ENCODE measurements at regions not wholly inside any gene's neighbourhood (a gene's known extent, or its start where the extent isn't known, plus 50 kb on each side); places are given as distances from the start of the nearest gene placed in this dataset.

DNA sequence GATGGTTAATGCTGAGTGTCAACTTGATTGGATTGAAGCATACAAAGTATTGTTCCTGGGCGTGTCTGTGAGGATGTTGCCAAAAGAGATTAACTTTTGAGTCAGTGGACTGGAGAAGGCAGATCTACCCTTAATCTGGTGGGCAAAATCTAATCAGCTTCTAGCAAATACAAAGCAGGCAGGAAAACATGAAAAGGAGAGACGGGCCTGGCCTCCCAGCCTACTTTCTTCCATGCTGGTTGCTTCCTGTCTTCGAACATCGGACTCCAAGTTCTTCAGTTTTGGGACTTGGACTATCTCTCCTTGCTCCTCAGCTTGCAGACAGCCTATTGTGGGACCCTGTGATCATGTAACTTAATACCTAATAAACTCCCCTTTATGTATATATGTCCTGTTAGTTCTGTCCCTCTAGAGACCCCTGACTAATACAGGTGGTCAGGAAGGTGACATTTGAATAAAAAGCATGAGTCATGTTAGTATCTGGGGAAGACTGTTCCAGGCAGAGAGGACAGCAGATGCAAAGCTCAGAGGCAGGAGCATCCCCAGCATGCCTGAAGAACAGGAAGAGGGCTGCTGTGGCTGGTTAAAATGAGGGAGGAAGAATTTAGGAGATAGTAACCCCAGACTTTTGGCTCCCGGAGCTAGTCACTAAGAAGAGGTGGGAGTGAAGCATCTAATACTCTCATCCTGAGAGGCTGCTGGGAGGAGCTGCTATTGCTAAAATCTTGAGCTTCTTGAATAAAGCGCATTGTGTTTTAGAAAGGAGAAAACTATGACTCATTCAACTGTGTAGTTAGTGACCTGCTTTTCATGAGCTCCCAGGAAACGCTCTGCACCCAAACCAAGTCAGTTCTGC is 207.4 kb upstream of the HES1 start:
- POLR2A ChIA-PET (ENCODE audit: partially characterized antibody), result interaction anchor here (0.5 kb wide), 1 partner anchor 133 kb away, joined by 4 read pairs; no protein-coding TSS in a partner anchor
- Histone ChIP-seq H3K14ac (ENCODE audit: insufficient read length) (no peak overlapping the region), H3K27me3 (replicated peaks in 1 of 4; ENCODE audit: control insufficient read depth in 3 of 4, extremely low read depth in 1 of 4, insufficient read depth in 3 of 4, low read length in 3 of 4) (no peaks in the 10 kb centered on the region; a peak in 1 of 7 replicates), H4K91ac (replicated peaks; ENCODE audit: insufficient read length, low read length) (no peak overlapping the region), H3K9ac (replicated peaks in 1 of 4; ENCODE audit: extremely low read depth in 1 of 4, low read depth in 3 of 4, low read length in 3 of 4) (peak overlapping the region in 1 of 4 experiments; percentile 43; a peak in 1 of 7 replicates), H2BK120ac (replicated peaks; ENCODE audit: low read depth, low read length) (no peak overlapping the region), H3K4me1 (replicated peaks in 1 of 4; ENCODE audit: control insufficient read depth in 3 of 4, insufficient read depth in 4 of 4, low read length in 3 of 4) (no peaks in the 10 kb centered on the region; a peak in 1 of 7 replicates), H3K56ac (replicated peaks; ENCODE audit: insufficient read length, low read depth, low read length) (no peak overlapping the region), H3K9me3 (ENCODE audit: insufficient read depth in 2 of 2, low read depth in 1 of 2, low read length in 1 of 2) (no peaks in the 10 kb centered on the region), H3K27ac (ENCODE audit: low read depth, low read length) (no peak overlapping the region), H3K4ac (replicated peaks; ENCODE audit: insufficient read length, low read depth, low read length) (no peak overlapping the region), H3K23ac (ENCODE audit: insufficient read length) (no peak overlapping the region), H3K23me2 (ENCODE audit: low read depth, low read length) (no peaks in the 10 kb centered on the region), H4K20me1 (replicated peaks in 1 of 2; ENCODE audit: control insufficient read depth in 1 of 2, insufficient read depth in 2 of 2, low read length in 2 of 2) (no peaks in the 10 kb centered on the region), H2BK15ac (ENCODE audit: low read length) (no peak overlapping the region), H3K79me1 (ENCODE audit: low read depth, low read length) (no peaks in the 10 kb centered on the region), H2BK20ac (ENCODE audit: low read length) (no peak overlapping the region), H3K4me3 (ENCODE audit: extremely low read depth in 1 of 4, insufficient read depth in 2 of 4, low read depth in 3 of 4, low read length in 4 of 4) (no peak overlapping the region), H3K79me2 (ENCODE audit: control insufficient read depth in 1 of 2, insufficient read depth in 2 of 2, low read length in 2 of 2) (no peaks in the 10 kb centered on the region), H3K4me2 (ENCODE audit: insufficient read depth in 1 of 2, low read depth in 2 of 2, low read length in 2 of 2) (no peak overlapping the region), H2BK12ac (ENCODE audit: low read depth, low read length) (no peak overlapping the region), H4K8ac (ENCODE audit: extremely low read depth, insufficient read depth, low read length) (no peak overlapping the region), H2BK5ac (ENCODE audit: low read depth, low read length) (no peak overlapping the region), H4K5ac (ENCODE audit: insufficient read length, low read depth, low read length) (no peak overlapping the region), H3K36me3 (ENCODE audit: control insufficient read depth in 2 of 4, insufficient read depth in 4 of 4, low read length in 3 of 4) (no peaks in the 10 kb centered on the region), H2AFZ (ENCODE audit: low read length) (no peak overlapping the region), H2AK5ac (ENCODE audit: low read depth, low read length) (no peak overlapping the region), H3K18ac (ENCODE audit: extremely low read depth, low read length) (no peak overlapping the region)
- DNase-seq (ENCODE audit: low read depth in 1 of 2, low spot score in 2 of 2) (no peak), FAIRE-seq (no peak)
- TF ChIP-seq ASH2L (IDR thresholded peaks at IDR 0.05; ENCODE audit: low read length) (no peak), FOSL1 (IDR thresholded peaks at IDR 0.05; ENCODE audit: insufficient read depth, low read depth, low read length) (no peak), BCL11A (IDR thresholded peaks at IDR 0.05; ENCODE audit: low read depth in 2 of 2, low read length in 2 of 2) (no peak), GABPA (IDR thresholded peaks at IDR 0.05; ENCODE audit: borderline replicate concordance, insufficient read depth, low read length) (no peak), ZNF274 (IDR thresholded peaks at IDR 0.05; ENCODE audit: borderline replicate concordance, extremely low read depth, low read length) (no peak), CHD1 (IDR thresholded peaks at IDR 0.05; ENCODE audit: low read depth, low read length) (no peak)
- TF ChIP-seq, protein P1, sequence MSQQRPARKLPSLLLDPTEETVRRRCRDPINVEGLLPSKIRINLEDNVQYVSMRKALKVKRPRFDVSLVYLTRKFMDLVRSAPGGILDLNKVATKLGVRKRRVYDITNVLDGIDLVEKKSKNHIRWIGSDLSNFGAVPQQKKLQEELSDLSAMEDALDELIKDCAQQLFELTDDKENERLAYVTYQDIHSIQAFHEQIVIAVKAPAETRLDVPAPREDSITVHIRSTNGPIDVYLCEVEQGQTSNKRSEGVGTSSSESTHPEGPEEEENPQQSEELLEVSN (IDR thresholded peaks at IDR 0.05), result no peak
- TF ChIP-seq, protein P2, sequence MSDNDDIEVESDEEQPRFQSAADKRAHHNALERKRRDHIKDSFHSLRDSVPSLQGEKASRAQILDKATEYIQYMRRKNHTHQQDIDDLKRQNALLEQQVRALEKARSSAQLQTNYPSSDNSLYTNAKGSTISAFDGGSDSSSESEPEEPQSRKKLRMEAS (IDR thresholded peaks at IDR 0.05), result no peak
- CTCF ChIA-PET (ENCODE audit: partially characterized antibody), result interaction anchor here (1.6 kb wide), 1 partner anchor 13 kb away, joined by 5 read pairs; no protein-coding TSS in a partner anchor
- 89% methylated on average over 7 of the region's 7 CpGs; no CpG with 5 or more reads in 1 of the 2 experiments for WGBS, 2 experiments (ENCODE audit: extremely low coverage in 1 of 2, insufficient coverage in 1 of 2, insufficient read length in 1 of 2, insufficient replicate concordance in 2 of 2, low coverage in 1 of 2, low lambda C conversion rate in 2 of 2, missing lambda C conversion rate in 1 of 2)

Measured in H1 (cell line).